OCI-LY1 (cell line): ENCODE measurements at regions not wholly inside any gene's neighbourhood (a gene's known extent, or its start where the extent isn't known, plus 50 kb on each side); places are given as distances from the start of the nearest gene placed in this dataset.

ENCODE experiments used
- H2AFZ ChIP-seq: fragments of 200-600 bp; sonication (generic), shearing (Covaris generic); 2 replicates; pipeline ENCODE4 v1.6.0; 2014; ENCODE audit warnings: antibody characterized with exemption, mild to moderate bottlenecking, low read length
- H3F3A ChIP-seq: fragments of 200-600 bp; sonication (generic), shearing (Covaris generic); 2 replicates; pipeline ENCODE4 v1.6.0; 2014; ENCODE audit warnings: mild to moderate bottlenecking, antibody characterized with exemption, low read length, moderate library complexity; ENCODE audit not compliant: insufficient read depth
- H3K27ac ChIP-seq: fragments of 200-600 bp; sonication (generic); 2 replicates; pipeline ENCODE4 v1.5.1; 2014; ENCODE audit warnings: low read length, mixed run types, mild to moderate bottlenecking, low read depth; ENCODE audit not compliant: poor library complexity, severe bottlenecking
- H3K27me3 ChIP-seq: fragments of 200-600 bp; sonication (generic); 2 replicates; pipeline ENCODE4 v1.6.0; 2014; ENCODE audit warnings: antibody characterized with exemption, mild to moderate bottlenecking, low read length, moderate library complexity; ENCODE audit not compliant: insufficient read depth
- H3K36me3 ChIP-seq: fragments of 200-600 bp; sonication (generic); 2 replicates; pipeline ENCODE4 v1.6.1; 2014; ENCODE audit warnings: mild to moderate bottlenecking, antibody characterized with exemption, low read length, moderate library complexity, mixed read lengths; ENCODE audit not compliant: insufficient read depth
- H3K4me1 ChIP-seq: fragments of 200-600 bp; sonication (generic); 2 replicates; pipeline ENCODE4 v1.5.1; 2014; ENCODE audit warnings: mild to moderate bottlenecking, low read length, moderate library complexity; ENCODE audit not compliant: insufficient read depth, severe bottlenecking
- H3K4me2 ChIP-seq: fragments of 200-600 bp; sonication (generic), shearing (Covaris generic); 2 replicates; pipeline ENCODE4 v1.6.1; 2014; ENCODE audit warnings: low read length
- H3K4me3 ChIP-seq: fragments of 200-600 bp; sonication (generic); 2 replicates; pipeline ENCODE4 v1.5.1; 2014; ENCODE audit warnings: low read length, low read depth, mild to moderate bottlenecking, mixed read lengths; ENCODE audit not compliant: poor library complexity, severe bottlenecking
- H3K79me2 ChIP-seq: fragments of 200-600 bp; shearing (Covaris generic); 2 replicates; pipeline ENCODE4 v1.6.1; 2016; ENCODE audit warnings: mixed run types, low read length, mixed read lengths; ENCODE audit not compliant: insufficient read depth
- H3K9ac ChIP-seq: fragments of 200-600 bp; sonication (generic), shearing (Covaris generic); 2 replicates; pipeline ENCODE4 v1.6.1; 2014; ENCODE audit warnings: mild to moderate bottlenecking, low read length, mixed read lengths
- H3K9me2 ChIP-seq: fragments of 200-600 bp; sonication (generic), shearing (Covaris generic); 2 replicates; pipeline ENCODE4 v1.6.1; 2014; ENCODE audit warnings: low read depth, mild to moderate bottlenecking, low read length, mixed read lengths
- H3K9me3 ChIP-seq: fragments of 200-600 bp; shearing (Covaris generic); 2 replicates; pipeline ENCODE4 v1.6.1; 2014; ENCODE audit warnings: low read length, mixed read lengths
- H4K20me1 ChIP-seq: fragments of 200-600 bp; sonication (generic), shearing (Covaris generic); 2 replicates; pipeline ENCODE4 v1.6.0; 2016; ENCODE audit warnings: mild to moderate bottlenecking, low read length; ENCODE audit not compliant: insufficient read depth
- EZH2 ChIP-seq: fragments of 200-600 bp; sonication (generic), shearing (Covaris generic); IDR thresholded peaks from 2 replicates; pipeline ENCODE4 v1.8.0; 2017; ENCODE audit warnings: borderline replicate concordance, mixed run types, mild to moderate bottlenecking, antibody characterized with exemption, low read length, moderate library complexity, mixed read lengths
- TF ChIP-seq, protein P1 (sequence below): fragments of 200-600 bp; sonication (generic), shearing (Covaris generic); IDR thresholded peaks from 2 replicates; pipeline ENCODE4 v1.5.1; 2017; ENCODE audit warnings: mild to moderate bottlenecking, antibody characterized with exemption, low read length, moderate library complexity, mixed read lengths

DNA sequence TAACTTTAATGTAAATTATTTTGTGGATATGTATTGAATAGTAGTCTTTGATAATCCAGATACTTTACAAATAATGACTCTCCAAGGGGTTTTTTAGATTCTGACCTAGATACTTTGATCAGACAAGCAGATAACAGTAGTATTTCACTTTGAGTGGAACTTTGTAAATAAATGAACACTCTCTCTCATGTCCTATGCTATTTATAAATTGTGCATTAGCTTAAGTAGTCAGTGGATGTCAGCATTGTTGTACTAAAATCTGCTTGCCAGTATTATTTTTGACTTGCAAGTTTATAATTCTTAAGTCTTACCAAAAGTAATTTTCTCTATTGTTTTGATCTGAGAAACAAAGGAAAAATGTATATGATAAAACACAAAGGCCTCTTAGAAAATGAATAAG lies 1113.1 kb upstream of the NRXN1 start:
- H3K9ac ChIP-seq, result no peak overlapping the region
- H3K36me3 ChIP-seq, result no peaks in the 10 kb centered on the region
- TF ChIP-seq, protein P1, sequence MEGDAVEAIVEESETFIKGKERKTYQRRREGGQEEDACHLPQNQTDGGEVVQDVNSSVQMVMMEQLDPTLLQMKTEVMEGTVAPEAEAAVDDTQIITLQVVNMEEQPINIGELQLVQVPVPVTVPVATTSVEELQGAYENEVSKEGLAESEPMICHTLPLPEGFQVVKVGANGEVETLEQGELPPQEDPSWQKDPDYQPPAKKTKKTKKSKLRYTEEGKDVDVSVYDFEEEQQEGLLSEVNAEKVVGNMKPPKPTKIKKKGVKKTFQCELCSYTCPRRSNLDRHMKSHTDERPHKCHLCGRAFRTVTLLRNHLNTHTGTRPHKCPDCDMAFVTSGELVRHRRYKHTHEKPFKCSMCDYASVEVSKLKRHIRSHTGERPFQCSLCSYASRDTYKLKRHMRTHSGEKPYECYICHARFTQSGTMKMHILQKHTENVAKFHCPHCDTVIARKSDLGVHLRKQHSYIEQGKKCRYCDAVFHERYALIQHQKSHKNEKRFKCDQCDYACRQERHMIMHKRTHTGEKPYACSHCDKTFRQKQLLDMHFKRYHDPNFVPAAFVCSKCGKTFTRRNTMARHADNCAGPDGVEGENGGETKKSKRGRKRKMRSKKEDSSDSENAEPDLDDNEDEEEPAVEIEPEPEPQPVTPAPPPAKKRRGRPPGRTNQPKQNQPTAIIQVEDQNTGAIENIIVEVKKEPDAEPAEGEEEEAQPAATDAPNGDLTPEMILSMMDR, result no peak
- no peak for TF ChIP-seq EZH2
- no peaks in the 10 kb centered on the region for H3K9me2 ChIP-seq
- H2AFZ ChIP-seq, result no peak overlapping the region
- no peaks in the 10 kb centered on the region for H3K9me3 ChIP-seq
- H3K27ac ChIP-seq, result no peak overlapping the region
- no peak overlapping the region for H3K4me3 ChIP-seq
- H3F3A ChIP-seq, result no peaks in the 10 kb centered on the region
- H3K4me2 ChIP-seq, result no peak overlapping the region
- H3K4me1 ChIP-seq, result no peaks in the 10 kb centered on the region
- H3K27me3 ChIP-seq, result no peaks in the 10 kb centered on the region
- H4K20me1 ChIP-seq, result no peaks in the 10 kb centered on the region
- H3K79me2 ChIP-seq, result no peaks in the 10 kb centered on the region

DNA sequence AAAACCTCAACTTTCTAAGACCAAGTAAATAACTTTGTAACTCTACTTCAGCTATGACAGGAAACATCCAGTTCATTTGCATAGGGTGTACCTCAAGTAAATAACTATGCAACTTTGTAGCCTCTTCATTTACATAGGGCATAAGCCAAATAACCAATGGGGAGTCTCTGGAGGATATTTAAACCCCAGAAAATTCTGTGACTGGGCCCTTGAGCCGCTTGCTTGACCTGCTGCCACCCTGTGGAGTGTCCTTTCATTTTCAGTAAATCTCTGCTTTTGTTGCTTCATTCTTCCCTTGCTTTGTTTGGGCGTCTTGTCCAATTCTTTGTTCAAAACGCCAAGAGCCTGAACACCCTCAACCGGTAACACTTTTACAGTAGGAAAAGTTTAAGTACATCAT lies 1112.7 kb upstream of the NRXN1 start:
- Histone ChIP-seq H4K20me1 (no peaks in the 10 kb centered on the region), H3K9ac (no peak overlapping the region), H3K27me3 (no peaks in the 10 kb centered on the region), H3F3A (no peaks in the 10 kb centered on the region), H3K4me2 (no peak overlapping the region), H3K9me2 (no peaks in the 10 kb centered on the region), H3K9me3 (no peaks in the 10 kb centered on the region), H2AFZ (no peak overlapping the region), H3K36me3 (no peaks in the 10 kb centered on the region), H3K79me2 (no peaks in the 10 kb centered on the region), H3K4me1 (no peaks in the 10 kb centered on the region), H3K4me3 (no peak overlapping the region), H3K27ac (no peak overlapping the region)
- TF ChIP-seq, protein P1, result no peak
- no peak for TF ChIP-seq EZH2

GRCh38 chr2:52141076-52141475 lies 1109.1 kb upstream of the NRXN1 start:
- no peaks in the 10 kb centered on the region for H3K36me3 ChIP-seq
- no peaks in the 10 kb centered on the region for H3K9me2 ChIP-seq
- no peak overlapping the region for H3K27ac ChIP-seq
- no peak overlapping the region for H2AFZ ChIP-seq
- no peaks in the 10 kb centered on the region for H3K79me2 ChIP-seq
- H3K9me3 ChIP-seq, result no peaks in the 10 kb centered on the region
- H3K4me1 ChIP-seq, result no peaks in the 10 kb centered on the region
- no peak overlapping the region for H3K4me2 ChIP-seq
- no peak overlapping the region for H3K4me3 ChIP-seq
- no peaks in the 10 kb centered on the region for H3K27me3 ChIP-seq
- no peak overlapping the region for H3K9ac ChIP-seq
- TF ChIP-seq, protein P1, result no peak
- TF ChIP-seq EZH2, result no peak
- no peaks in the 10 kb centered on the region for H3F3A ChIP-seq
- H4K20me1 ChIP-seq, result no peaks in the 10 kb centered on the region
